ENCODE measurements at regions not wholly inside any gene's neighbourhood (a gene's known extent, or its start where the extent isn't known, plus 50 kb on each side); places are given as distances from the start of the nearest gene placed in this dataset.

- DNase-seq (ENCODE audit: low spot score), result no peak
- no peak for TF ChIP-seq CTCF (IDR thresholded peaks at IDR 0.05; ENCODE audit: borderline replicate concordance, control extremely low read depth, extremely low read depth, insufficient read depth, missing control alignments)
- in situ Hi-C loops (cut with MboI; ENCODE audit: low sequenced_read_pairs, unreplicated experiment), result no loop called here
These were observed 324.1 kb upstream of the FLRT2 start for GRCh38 chr14:85205875-85206274.

GRCh38 chr14:85214471-85214870, 315.5 kb upstream of the FLRT2 start:
- in situ Hi-C loops (cut with MboI; ENCODE audit: low sequenced_read_pairs, unreplicated experiment), result no loop called here
- TF ChIP-seq CTCF (IDR thresholded peaks at IDR 0.05; ENCODE audit: borderline replicate concordance, control extremely low read depth, extremely low read depth, insufficient read depth, missing control alignments), result no peak
- DNase-seq (ENCODE audit: low spot score), result no peak

GRCh38 chr14:85217412-85217811, 312.5 kb upstream of the FLRT2 start:
- TF ChIP-seq CTCF (IDR thresholded peaks at IDR 0.05; ENCODE audit: borderline replicate concordance, control extremely low read depth, extremely low read depth, insufficient read depth, missing control alignments), result no peak
- no peak for DNase-seq (ENCODE audit: low spot score)
- in situ Hi-C loops (cut with MboI; ENCODE audit: low sequenced_read_pairs, unreplicated experiment), result no loop called here

DNA sequence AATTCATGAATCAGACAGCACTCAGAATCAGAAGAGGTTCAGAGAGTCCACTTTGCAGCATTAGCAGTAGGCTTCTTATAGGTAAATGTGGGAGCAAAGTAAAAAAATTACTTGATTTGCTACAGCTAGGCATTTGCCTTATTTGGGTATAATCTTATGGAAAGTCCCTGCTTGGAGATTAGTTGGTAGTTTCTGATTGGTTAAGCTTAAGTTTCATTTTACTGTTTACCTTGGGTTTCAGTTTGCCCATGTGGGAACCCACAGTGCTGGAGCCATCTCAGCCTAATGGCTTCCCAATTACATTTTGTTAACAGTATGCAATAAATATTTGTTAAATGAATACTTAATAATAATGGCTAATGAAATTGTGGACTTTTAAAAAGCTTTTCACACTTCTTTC, 311.0 kb upstream of the FLRT2 start:
- no peak for TF ChIP-seq CTCF (IDR thresholded peaks at IDR 0.05; ENCODE audit: borderline replicate concordance, control extremely low read depth, extremely low read depth, insufficient read depth, missing control alignments)
- in situ Hi-C loops (cut with MboI; ENCODE audit: low sequenced_read_pairs, unreplicated experiment), result no loop called here
- DNase-seq (ENCODE audit: low spot score), result no peak

GRCh38 chr14:85221832-85222231, 308.1 kb upstream of the FLRT2 start:
- no peak for TF ChIP-seq CTCF (IDR thresholded peaks at IDR 0.05; ENCODE audit: borderline replicate concordance, control extremely low read depth, extremely low read depth, insufficient read depth, missing control alignments)
- in situ Hi-C loops (cut with MboI; ENCODE audit: low sequenced_read_pairs, unreplicated experiment), result no loop called here
- no peak for DNase-seq (ENCODE audit: low spot score)

DNA sequence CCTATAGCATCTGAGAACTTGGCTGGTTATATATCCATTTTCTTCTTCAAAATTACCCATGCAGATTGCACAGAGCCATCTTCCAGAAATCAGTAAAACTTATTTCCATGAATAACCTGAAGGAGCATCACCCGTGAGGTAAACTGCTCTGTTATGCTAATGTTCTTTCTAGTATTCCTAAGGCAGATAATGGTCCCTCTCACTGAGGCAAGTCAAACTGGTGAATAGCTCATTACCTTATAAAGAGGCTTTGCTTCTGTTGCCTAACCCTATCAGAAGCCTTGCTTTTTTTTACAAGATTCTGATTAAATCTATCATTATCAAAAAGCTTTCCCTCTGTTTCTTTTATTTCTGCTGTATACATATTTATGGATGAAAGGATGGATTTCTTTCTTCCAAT, 307.6 kb upstream of the FLRT2 start:
- no peak for DNase-seq (ENCODE audit: low spot score)
- in situ Hi-C loops (cut with MboI; ENCODE audit: low sequenced_read_pairs, unreplicated experiment), result no loop called here
- TF ChIP-seq CTCF (IDR thresholded peaks at IDR 0.05; ENCODE audit: borderline replicate concordance, control extremely low read depth, extremely low read depth, insufficient read depth, missing control alignments), result no peak

DNA sequence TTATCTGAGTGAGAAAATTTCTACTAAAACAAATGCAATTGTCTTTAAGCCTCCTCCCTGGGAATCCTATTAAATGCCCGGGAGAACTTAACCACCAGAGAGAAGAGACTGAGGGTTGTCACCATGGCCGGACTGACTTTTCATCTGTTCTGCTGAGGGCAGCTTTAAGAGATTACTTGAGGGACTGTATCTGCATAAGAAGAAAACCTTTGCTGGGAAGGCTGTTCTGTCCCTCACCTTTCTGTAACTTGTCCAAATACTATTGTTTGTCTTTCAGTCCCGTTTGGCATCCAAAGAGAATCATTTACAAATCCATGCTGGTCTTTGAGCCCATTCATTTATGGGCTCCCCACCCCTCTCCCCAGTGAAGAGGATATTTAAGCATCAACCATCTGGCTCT, 306.3 kb upstream of the FLRT2 start:
- no peak for TF ChIP-seq CTCF (IDR thresholded peaks at IDR 0.05; ENCODE audit: borderline replicate concordance, control extremely low read depth, extremely low read depth, insufficient read depth, missing control alignments)

More for the DNA sequence above, 306.3 kb upstream of the FLRT2 start:
- DNase-seq (ENCODE audit: low spot score), result no peak
- in situ Hi-C loops (cut with MboI; ENCODE audit: low sequenced_read_pairs, unreplicated experiment), result no loop called here

Data from GM13976 (cell line).